HG03175 (cell line): ENCODE measurements at regions not wholly inside any gene's neighbourhood (a gene's known extent, or its start where the extent isn't known, plus 50 kb on each side); places are given as distances from the start of the nearest gene placed in this dataset.
A peak's percentile ranks its signal among the peaks of the same experiment; 100 is the strongest.

Experiments
- ATAC-seq: cut with Tn5 transposase; IDR thresholded peaks from one replicate; pipeline ENCODE4 v1.9.1; 2021; ENCODE audit warnings: mild to moderate bottlenecking, moderate library complexity; ENCODE audit not compliant: unreplicated experiment

GRCh38 chr7:22589641-22590201, 89.7 kb upstream of the STEAP1B start:
- no peak for ATAC-seq

GRCh38 chr7:22588351-22588750, 88.4 kb upstream of the STEAP1B start:
- ATAC-seq, result no peak

GRCh38 chr7:22587322-22587721, 87.3 kb upstream of the STEAP1B start:
- peak; percentile 50 for ATAC-seq

DNA sequence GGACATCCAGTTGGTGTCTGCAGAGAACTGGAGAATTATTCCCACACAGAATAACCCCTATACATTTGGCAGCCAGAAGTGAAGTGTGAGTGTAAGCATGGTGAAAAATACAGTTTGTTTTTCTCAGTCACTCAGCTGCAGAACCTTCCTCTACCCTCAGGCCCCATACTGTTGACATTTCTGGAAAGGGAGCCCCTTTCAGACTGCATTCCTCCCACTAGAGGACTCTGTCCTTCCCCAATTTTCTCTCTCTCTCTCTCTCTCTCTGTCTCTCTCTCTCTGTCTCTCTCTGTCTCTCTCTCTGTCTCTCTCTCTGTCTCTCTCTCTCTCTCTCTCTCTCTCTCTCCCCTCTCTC, 86.8 kb upstream of the STEAP1B start:
- no peak for ATAC-seq

DNA sequence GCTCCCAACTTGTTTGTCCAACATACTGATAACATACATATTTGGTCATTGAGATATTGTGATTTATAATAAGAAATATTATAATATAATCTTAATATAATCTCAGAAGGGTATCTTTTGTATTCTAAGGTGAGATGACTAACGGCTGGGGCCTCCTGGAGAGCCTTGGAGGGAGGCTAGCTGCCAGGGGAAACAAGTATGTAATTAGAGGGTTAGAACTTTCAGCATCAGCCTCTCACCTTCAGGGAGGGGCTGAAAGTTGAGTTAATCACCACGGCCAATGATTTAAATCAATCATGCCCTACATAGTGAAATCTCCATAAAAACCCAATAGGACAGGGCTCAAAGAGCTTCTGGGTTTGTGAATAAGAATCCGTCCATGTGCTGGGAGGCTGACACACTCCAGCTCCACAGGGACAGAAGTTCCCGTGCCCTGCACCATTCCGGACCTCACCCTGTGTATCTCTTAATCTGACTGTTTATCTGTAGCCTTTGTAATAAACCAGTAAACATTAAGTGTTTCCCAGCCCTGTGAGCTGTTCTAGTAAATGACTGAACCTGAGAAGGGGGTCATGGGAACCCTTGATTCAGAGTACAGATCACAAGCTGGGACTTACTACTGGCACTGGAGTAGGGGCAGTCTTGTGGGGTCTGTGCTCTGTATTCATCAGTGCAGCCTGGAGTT, 86.3 kb upstream of the STEAP1B start:
- ATAC-seq, result no peak

DNA sequence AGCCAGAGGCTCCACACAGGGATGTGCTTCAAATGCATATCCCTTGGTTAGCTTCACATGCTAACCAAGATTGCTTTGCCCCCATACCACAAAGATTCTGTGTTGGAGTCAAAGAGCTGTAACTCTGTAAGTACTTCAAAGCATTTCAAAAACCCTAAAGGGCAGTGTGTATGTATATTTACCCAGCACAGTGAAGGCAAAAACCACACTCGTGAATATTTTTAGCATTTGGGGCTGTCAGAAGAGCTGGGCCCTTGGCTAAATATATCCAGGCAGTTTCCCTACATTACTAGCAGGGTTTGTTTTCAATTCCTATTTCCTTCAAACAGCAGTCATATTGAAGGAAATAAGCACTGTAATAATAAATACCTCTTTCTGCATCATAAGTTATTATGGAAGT, 84.2 kb upstream of the STEAP1B start:
- no peak for ATAC-seq

DNA sequence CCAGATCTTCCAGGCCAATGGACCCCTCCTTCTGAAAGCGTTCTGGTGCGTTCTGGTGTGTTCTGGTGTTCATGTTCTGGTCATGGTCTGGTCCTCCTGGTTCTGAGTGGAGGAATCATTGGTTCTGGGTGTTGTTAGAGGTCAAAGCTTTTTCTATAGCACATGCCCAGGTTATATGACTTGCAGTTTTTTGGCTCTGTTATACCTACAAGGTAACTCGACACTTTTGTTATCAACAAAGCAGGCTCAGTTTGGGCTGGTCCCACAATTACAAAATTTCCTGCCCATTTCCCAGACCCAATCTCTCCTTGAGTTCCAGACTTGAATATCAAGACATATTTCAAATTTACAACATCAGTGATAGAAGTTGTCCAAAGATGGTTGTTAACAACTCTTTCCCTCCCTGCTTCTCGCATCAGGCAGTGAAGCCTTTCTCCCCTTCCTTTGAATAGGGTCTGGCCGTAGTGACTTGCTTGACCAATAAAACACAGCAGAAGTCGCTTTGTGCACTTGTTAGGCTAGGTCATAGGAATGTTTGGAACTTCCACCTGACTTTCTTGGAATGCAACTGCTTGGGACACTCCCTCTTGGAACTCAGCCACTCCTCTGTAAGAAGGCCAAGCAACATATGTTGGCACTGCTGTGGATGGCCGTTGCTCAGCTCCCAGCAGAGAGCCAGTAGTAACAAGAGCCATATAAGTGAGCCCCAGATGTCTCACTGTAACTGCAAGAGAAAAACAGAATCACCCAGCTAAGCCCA, 83.1 kb upstream of the STEAP1B start:
- no peak for ATAC-seq

DNA sequence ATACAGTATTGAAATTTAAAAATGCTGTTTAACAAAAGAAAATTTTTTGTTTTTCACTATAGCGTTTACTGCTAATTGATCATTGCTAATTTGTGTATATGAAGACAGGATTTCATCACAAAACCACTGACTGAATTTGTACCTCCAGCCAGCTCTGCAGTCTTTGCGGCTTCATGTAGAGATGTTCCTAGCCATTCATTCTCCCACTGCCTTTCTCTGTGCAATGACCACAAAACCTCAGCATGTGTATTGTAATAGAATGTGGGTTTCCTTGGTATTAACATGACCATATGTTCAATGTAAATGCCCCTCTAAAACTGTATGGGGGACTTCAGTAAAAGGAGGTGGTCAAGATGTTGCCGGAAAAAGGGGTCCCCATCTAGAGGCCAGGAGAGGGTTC, 81.1 kb upstream of the STEAP1B start:
- no peak for ATAC-seq

DNA sequence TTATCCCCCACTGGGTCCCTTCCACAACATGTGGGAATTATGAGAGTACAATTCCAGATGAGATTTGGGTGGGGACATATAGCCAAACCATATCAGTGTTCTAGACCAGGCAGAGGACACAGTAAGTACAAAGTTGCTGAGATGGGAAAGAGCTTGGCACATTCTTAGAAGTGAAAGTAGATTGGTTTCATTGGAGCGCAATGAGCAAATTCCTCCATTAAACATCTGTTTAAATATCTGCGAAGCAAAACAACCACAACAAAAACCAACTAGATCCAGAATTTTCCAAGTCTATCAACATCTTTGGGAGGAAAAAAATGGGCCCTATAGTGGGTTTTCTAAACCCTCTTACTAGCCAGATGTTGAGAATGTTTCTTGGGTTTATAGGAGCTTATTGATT, 80.0 kb upstream of the STEAP1B start:
- no peak for ATAC-seq

DNA sequence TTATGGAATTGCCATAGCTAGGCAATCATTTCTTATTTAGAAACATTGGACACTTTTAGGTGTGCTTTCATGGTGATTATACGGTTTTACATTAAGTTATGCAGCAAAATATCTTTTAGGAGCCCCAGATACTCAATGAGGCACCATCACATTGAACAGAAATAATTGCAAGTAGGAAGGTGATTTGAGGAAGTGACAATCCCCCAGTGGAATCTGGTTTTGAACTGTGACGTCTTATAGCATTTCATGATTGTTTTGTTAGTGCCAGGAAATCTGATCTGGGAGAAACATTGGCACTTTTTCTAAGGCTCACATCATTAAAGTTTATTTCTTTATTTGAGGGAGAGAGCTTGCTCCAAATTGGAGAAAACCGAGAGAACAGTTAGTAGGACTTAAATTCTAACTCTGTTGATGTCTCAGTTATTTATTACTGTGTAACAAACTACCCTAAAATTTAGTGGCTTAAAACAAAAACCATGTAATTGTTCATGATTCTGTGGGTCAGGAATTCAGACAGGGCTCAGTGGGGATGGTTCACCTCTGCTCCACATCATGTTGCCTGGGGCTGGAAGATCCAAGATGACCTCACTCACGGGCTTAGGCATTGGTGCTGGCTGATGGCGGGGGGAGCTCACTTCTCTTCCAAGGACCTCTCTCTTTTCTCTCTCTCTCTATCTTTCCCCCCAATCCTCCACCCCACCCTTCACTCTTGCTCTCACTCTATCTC, 78.2 kb upstream of the STEAP1B start:
- no peak for ATAC-seq

DNA sequence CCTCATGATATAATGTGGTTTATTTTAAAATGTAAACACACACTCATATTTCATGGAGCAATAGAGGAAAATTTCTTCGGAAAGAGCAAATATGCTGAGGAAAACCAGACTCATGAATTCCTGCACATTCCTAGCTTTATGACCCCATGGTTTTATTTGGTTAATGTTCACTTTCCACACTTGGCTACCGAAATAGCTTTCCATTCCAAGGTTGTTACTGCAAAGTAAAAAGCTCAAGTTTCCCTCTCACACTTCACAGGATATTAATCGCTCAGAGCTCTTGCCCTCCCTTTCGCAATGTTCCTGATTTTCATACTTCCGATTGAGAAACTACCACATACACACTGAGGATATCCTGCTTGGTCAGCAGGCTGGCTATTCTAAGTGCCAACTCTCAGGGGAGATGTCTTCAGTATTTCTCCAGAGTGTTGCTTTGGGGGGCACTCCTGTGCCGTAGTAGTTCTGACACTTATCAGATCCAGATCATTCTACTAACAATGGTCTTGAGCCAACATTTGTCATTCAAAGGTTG, 77.5 kb upstream of the STEAP1B start:
- no peak for ATAC-seq

GRCh38 chr7:22576612-22577469, 76.9 kb upstream of the STEAP1B start:
- no peak for ATAC-seq

- no peak for ATAC-seq
Measured at GRCh38 chr7:22574754-22575520, 74.9 kb upstream of the STEAP1B start.

DNA sequence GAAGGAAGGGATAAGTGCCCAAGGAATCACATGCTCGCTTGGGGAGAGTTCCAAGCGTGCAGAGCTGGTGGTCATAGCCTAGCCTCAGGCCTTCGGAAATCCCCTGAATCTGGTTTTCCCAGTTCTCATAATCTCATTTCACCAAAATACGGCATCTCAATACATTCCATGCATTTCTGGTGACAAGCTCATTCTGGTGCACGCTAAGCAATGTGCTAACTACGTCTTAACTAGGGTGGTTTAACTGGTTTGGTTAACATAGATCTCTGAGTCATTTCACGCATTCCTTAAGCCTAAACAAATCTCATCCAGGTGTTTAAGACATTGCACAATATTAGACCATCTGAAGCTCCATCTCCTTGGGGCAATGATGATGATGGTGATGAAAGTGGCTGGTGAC, 72.9 kb upstream of the STEAP1B start:
- no peak for ATAC-seq

- no peak for ATAC-seq
Measured at GRCh38 chr7:22572292-22572691, 72.3 kb upstream of the STEAP1B start.

DNA sequence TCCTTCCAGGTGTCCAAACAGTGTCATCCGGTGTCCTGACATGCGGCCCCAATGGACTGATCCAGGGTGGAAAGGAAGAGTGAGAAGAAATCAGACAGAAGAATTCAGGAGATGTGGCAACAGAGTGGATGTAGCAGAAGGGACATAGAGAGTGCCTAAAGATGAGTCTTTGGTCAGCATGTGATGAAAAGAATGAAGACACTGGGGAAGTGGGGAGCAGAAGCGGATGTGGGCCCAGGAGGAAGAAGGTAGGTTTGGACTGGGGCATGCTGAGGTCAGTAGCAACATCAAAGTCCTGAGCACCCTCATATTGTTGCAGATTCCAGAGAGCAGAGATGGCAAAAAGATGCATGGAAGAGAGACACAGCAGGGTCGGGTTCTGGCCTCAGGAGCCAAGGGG, 71.8 kb upstream of the STEAP1B start:
- no peak for ATAC-seq

GRCh38 chr7:22569586-22570321, 69.8 kb upstream of the STEAP1B start:
- no peak for ATAC-seq

DNA sequence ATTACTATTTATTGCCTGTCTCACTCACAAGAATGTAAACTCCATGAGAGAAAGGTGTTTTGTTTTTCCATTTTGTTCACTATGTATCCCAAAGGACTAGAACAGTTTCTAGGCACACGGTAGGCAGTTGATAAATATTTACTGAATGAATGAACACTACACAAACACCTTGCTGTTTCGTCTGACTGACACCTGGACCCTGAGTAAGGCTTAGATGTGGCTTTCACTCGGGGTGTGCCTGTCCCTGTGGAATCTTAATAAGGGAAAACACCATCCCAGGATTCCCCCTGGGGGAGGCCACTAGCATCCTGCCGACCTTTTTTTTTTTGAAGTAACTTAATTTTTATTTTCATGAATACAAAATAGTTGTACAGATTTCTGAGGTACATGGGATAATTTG, 66.6 kb upstream of the STEAP1B start:
- ATAC-seq, result no peak

DNA sequence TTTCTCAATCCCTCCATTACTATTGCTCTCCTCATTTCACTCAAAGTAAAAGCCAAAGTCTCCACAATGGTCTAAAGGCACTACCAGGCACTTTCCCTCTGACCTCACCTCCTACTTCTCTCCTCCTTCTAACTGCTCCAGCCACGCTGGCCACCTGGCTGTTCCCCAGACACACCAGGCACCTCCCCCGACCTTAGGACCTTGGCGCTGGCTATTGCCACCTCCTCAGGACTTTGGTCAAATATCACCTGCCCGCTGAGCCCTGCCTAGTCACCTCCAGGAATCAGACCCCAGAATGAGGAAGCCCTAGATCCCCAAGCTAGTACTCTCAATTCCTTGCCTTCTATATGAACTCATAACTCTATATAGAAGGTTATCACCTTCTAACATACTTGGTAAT, 66.2 kb upstream of the STEAP1B start:
- no peak for ATAC-seq
